H1 (cell line): ENCODE measurements at regions not wholly inside any gene's neighbourhood (a gene's known extent, or its start where the extent isn't known, plus 50 kb on each side); places are given as distances from the start of the nearest gene placed in this dataset.

Source experiments
- CTCF ChIA-PET: fragments of 300-600 bp; sonication (Branson Sonifier 250); formaldehyde crosslinking; loops from one replicate; lab custom pipeline; 2021; ENCODE audit not compliant: partially characterized antibody; lab: Charles Lee
- POLR2A ChIA-PET: fragments of 300-600 bp; sonication (Branson Sonifier 250); formaldehyde crosslinking; loops from one replicate; lab custom pipeline; 2021; ENCODE audit warnings: inconsistent platforms; ENCODE audit not compliant: partially characterized antibody; lab: Charles Lee
- DNase-seq, 2 experiments: peaks; one replicate each; pipeline versions ENCODE4 v3.0.0 to v3.0.0-alpha.2; 2010 to 2022; ENCODE audit warnings: low spot score in 2 of 2, low read depth in 1 of 2, mixed read lengths in 1 of 2
- FAIRE-seq: peaks from 2 replicates; lab custom pipeline; 2011; peaks lifted over from hg19 to GRCh38; lab: Jason Lieb, UNC
- H2AFZ ChIP-seq: 2 replicates; pipeline ENCODE4 v1.8.1; 2012; ENCODE audit warnings: low read length, inconsistent platforms
- H2AK5ac ChIP-seq: 2 replicates; pipeline ENCODE4 v1.6.1; 2013; ENCODE audit warnings: low read depth, low read length
- H2BK120ac ChIP-seq: replicated peaks from 2 replicates; pipeline ENCODE3; 2013; ENCODE audit warnings: low read depth, low read length, inconsistent platforms
- H2BK12ac ChIP-seq: 2 replicates; pipeline ENCODE4 v1.6.1; 2013; ENCODE audit warnings: low read depth, low read length
- H2BK15ac ChIP-seq: 2 replicates; pipeline ENCODE4 v1.6.1; 2013; ENCODE audit warnings: low read length
- H2BK20ac ChIP-seq: 2 replicates; pipeline ENCODE4 v1.6.1; 2013; ENCODE audit warnings: low read length
- H2BK5ac ChIP-seq: 2 replicates; pipeline ENCODE4 v1.6.1; 2013; ENCODE audit warnings: low read depth, low read length
- H3K14ac ChIP-seq: 2 replicates; pipeline ENCODE4 v1.6.1; 2013; ENCODE audit warnings: inconsistent platforms; ENCODE audit not compliant: insufficient read length
- H3K18ac ChIP-seq: 2 replicates; pipeline ENCODE4 v1.6.1; 2013; ENCODE audit warnings: low read length; ENCODE audit errors: extremely low read depth
- H3K23ac ChIP-seq: 2 replicates; pipeline ENCODE4 v1.6.1; 2013; ENCODE audit warnings: inconsistent platforms; ENCODE audit not compliant: insufficient read length
- H3K23me2 ChIP-seq: 2 replicates; pipeline ENCODE4 v1.6.1; 2013; ENCODE audit warnings: low read depth, low read length
- H3K27ac ChIP-seq: 2 replicates; pipeline ENCODE4 v1.6.1; 2011; ENCODE audit warnings: low read depth, low read length, inconsistent platforms
- H3K27me3 ChIP-seq, 4 experiments: replicated peaks in 1 of 4; 1 replicate in 1 of 4; 2 replicates in 3 of 4; pipeline versions ENCODE4 v1.6.1 to v1.8.1; 2011 to 2013; ENCODE audit warnings: low read length in 3 of 4, mild to moderate bottlenecking in 3 of 4, inconsistent platforms in 2 of 4, mixed read lengths in 2 of 4, moderate library complexity in 1 of 4; ENCODE audit not compliant: control insufficient read depth in 3 of 4, insufficient read depth in 3 of 4; ENCODE audit errors: extremely low read depth in 1 of 4
- H3K36me3 ChIP-seq, 4 experiments: 2 replicates each; pipeline versions ENCODE4 v1.6.1 to v1.8.1; 2011 to 2013; ENCODE audit warnings: mild to moderate bottlenecking in 4 of 4, low read length in 3 of 4, moderate library complexity in 2 of 4, control low read depth in 1 of 4, inconsistent platforms in 1 of 4; ENCODE audit not compliant: insufficient read depth in 4 of 4, control insufficient read depth in 2 of 4
- H3K4ac ChIP-seq: replicated peaks from 2 replicates; pipeline ENCODE3; 2013; ENCODE audit warnings: low read length, low read depth, mixed read lengths, inconsistent platforms; ENCODE audit not compliant: insufficient read length
- H3K4me1 ChIP-seq, 4 experiments: replicated peaks in 1 of 4; 1 replicate in 1 of 4; 2 replicates in 3 of 4; pipeline versions ENCODE4 v1.6.1 to v1.8.1; 2011 to 2013; ENCODE audit warnings: low read length in 3 of 4, inconsistent platforms in 2 of 4, mixed read lengths in 1 of 4; ENCODE audit not compliant: insufficient read depth in 4 of 4, control insufficient read depth in 3 of 4
- H3K4me2 ChIP-seq, 2 experiments: 2 replicates each; pipeline versions ENCODE4 v1.6.1 to v1.8.1; 2011 to 2013; ENCODE audit warnings: low read depth in 2 of 2, low read length in 2 of 2, control low read depth in 1 of 2, inconsistent platforms in 1 of 2, mild to moderate bottlenecking in 1 of 2; ENCODE audit not compliant: insufficient read depth in 1 of 2
- H3K4me3 ChIP-seq, 4 experiments: fragments of 200-600, 300-600 bp in 1 of 4; sonication (generic), shearing (Covaris generic), sonication (Bioruptor Twin) in 1 of 4; 2 replicates each; pipeline versions ENCODE4 v1.5.1 to v1.8.1; 2011 to 2016; ENCODE audit warnings: low read length in 4 of 4, low read depth in 3 of 4, control low read depth in 2 of 4, inconsistent platforms in 2 of 4, mild to moderate bottlenecking in 2 of 4, mixed read lengths in 1 of 4, moderate library complexity in 1 of 4; ENCODE audit not compliant: insufficient read depth in 2 of 4; ENCODE audit errors: extremely low read depth in 1 of 4
- H3K56ac ChIP-seq: replicated peaks from 2 replicates; pipeline ENCODE3; 2013; ENCODE audit warnings: low read depth, mild to moderate bottlenecking, mixed read lengths, low read length, inconsistent platforms; ENCODE audit not compliant: insufficient read length
- H3K79me1 ChIP-seq: 2 replicates; pipeline ENCODE4 v1.6.1; 2013; ENCODE audit warnings: low read depth, low read length, control low read depth
- H3K79me2 ChIP-seq, 2 experiments: 2 replicates each; pipeline versions ENCODE4 v1.6.1 to v1.8.1; 2012 to 2013; ENCODE audit warnings: low read length in 2 of 2, mild to moderate bottlenecking in 2 of 2, inconsistent platforms in 1 of 2; ENCODE audit not compliant: insufficient read depth in 2 of 2, control insufficient read depth in 1 of 2
- H3K9ac ChIP-seq, 4 experiments: replicated peaks in 1 of 4; 1 replicate in 1 of 4; 2 replicates in 3 of 4; pipeline versions ENCODE4 v1.6.1 to v1.8.1; 2011 to 2013; ENCODE audit warnings: low read depth in 3 of 4, low read length in 3 of 4, control low read depth in 2 of 4, mild to moderate bottlenecking in 2 of 4, moderate library complexity in 2 of 4, inconsistent platforms in 1 of 4; ENCODE audit errors: extremely low read depth in 1 of 4
- H3K9me3 ChIP-seq, 2 experiments: 2 replicates each; pipeline versions ENCODE4 v1.6.1 to v1.8.1; 2012 to 2013; ENCODE audit warnings: mild to moderate bottlenecking in 2 of 2, moderate library complexity in 2 of 2, control low read depth in 1 of 2, inconsistent platforms in 1 of 2, low read depth in 1 of 2, low read length in 1 of 2, mixed read lengths in 1 of 2; ENCODE audit not compliant: insufficient read depth in 2 of 2
- H4K20me1 ChIP-seq, 2 experiments: replicated peaks in 1 of 2; 2 replicates each; pipeline versions ENCODE3 to v1.8.1; 2011 to 2013; ENCODE audit warnings: inconsistent platforms in 2 of 2, low read length in 2 of 2, mild to moderate bottlenecking in 1 of 2; ENCODE audit not compliant: insufficient read depth in 2 of 2, control insufficient read depth in 1 of 2
- H4K5ac ChIP-seq: 2 replicates; pipeline ENCODE4 v1.6.1; 2013; ENCODE audit warnings: low read length, low read depth, mixed read lengths, inconsistent platforms; ENCODE audit not compliant: insufficient read length
- H4K8ac ChIP-seq: 2 replicates; pipeline ENCODE4 v1.8.0; 2013; ENCODE audit warnings: mild to moderate bottlenecking, moderate library complexity, low read length, inconsistent platforms; ENCODE audit not compliant: insufficient read depth; ENCODE audit errors: extremely low read depth
- H4K91ac ChIP-seq: replicated peaks from 2 replicates; pipeline ENCODE3; 2013; ENCODE audit warnings: low read length, mixed read lengths, inconsistent platforms; ENCODE audit not compliant: insufficient read length
- ATF2 ChIP-seq: IDR thresholded peaks from 2 replicates; pipeline ENCODE4 v1.6.1; 2012; ENCODE audit warnings: low read length, inconsistent platforms
- BRCA1 ChIP-seq: IDR thresholded peaks from 2 replicates; pipeline ENCODE4 v1.6.1; 2012; ENCODE audit warnings: low read depth, low read length, improper control_type of control experiment
- EGR1 ChIP-seq: IDR thresholded peaks from 2 replicates; pipeline ENCODE4 v1.6.1; 2011; ENCODE audit warnings: low read depth, low read length, borderline replicate concordance
- MAFK ChIP-seq: IDR thresholded peaks from 2 replicates; pipeline ENCODE4 v1.6.1; 2012; ENCODE audit warnings: low read depth, mild to moderate bottlenecking, improper control_type of control experiment, low read length
- POLR2A ChIP-seq, 2 experiments: IDR thresholded peaks; 1 replicate in 1 of 2; 2 replicates in 1 of 2; pipeline ENCODE4 v1.6.1; 2011; ENCODE audit warnings: low read depth in 2 of 2, low read length in 2 of 2, mild to moderate bottlenecking in 2 of 2; ENCODE audit errors: control extremely low read depth in 1 of 2
- RNF2 ChIP-seq: fragments of 200-900, 300-1000 bp; sonication (generic); IDR thresholded peaks from 2 replicates; pipeline ENCODE4 v1.7.1; 2016; ENCODE audit warnings: borderline replicate concordance, low read depth, mild to moderate bottlenecking, antibody characterized with exemption, low read length; ENCODE audit not compliant: poor library complexity, severe bottlenecking; ENCODE audit errors: missing control alignments
- SIX5 ChIP-seq: IDR thresholded peaks from 2 replicates; pipeline ENCODE4 v1.6.1; 2011; ENCODE audit warnings: mild to moderate bottlenecking, low read depth, low read length
- SP1 ChIP-seq: IDR thresholded peaks from 2 replicates; pipeline ENCODE4 v1.6.1; 2011; ENCODE audit warnings: low read depth, low read length
- TEAD4 ChIP-seq: IDR thresholded peaks from 2 replicates; pipeline ENCODE4 v1.6.1; 2012; ENCODE audit warnings: low read depth, low read length, inconsistent platforms, mixed read lengths
- YY1 ChIP-seq: IDR thresholded peaks from 2 replicates; pipeline ENCODE4 v1.6.1; 2011; ENCODE audit warnings: low read depth, mild to moderate bottlenecking, low read length
- WGBS, 2 experiments: shearing (Covaris generic) in 1 of 2; methylation state at CpG; one replicate each; pipeline versions ENCODE4 v1.1.6 to v1.1.7; 2013 to 2015; ENCODE audit warnings: low lambda C conversion rate in 2 of 2, mixed read lengths in 2 of 2, inconsistent platforms in 1 of 2, low coverage in 1 of 2, missing lambda C conversion rate in 1 of 2; ENCODE audit not compliant: insufficient replicate concordance in 2 of 2, insufficient coverage in 1 of 2, insufficient read length in 1 of 2; ENCODE audit errors: extremely low coverage in 1 of 2, missing lambda C conversion rate in 1 of 2; 5-methylcytosine and 5-hydroxymethylcytosine counted together

- H3K4me2 ChIP-seq, result no peak overlapping the region
- H2BK20ac ChIP-seq, result no peak overlapping the region
- H2BK15ac ChIP-seq, result no peak overlapping the region
- no peak overlapping the region for H3K4ac ChIP-seq
- H3K27ac ChIP-seq, result no peak overlapping the region
- no peak overlapping the region for H2AFZ ChIP-seq
- no peak overlapping the region for H2BK12ac ChIP-seq
- no peak overlapping the region for H3K4me3 ChIP-seq
- no peak overlapping the region for H3K18ac ChIP-seq
- no peaks in the 10 kb centered on the region for H3K27me3 ChIP-seq
- no peak overlapping the region for H4K8ac ChIP-seq
- no peak overlapping the region for H3K9ac ChIP-seq
- no peaks in the 10 kb centered on the region for H3K36me3 ChIP-seq
- H3K9me3 ChIP-seq, result no peaks in the 10 kb centered on the region
- no peak overlapping the region for H3K56ac ChIP-seq
- no peak overlapping the region for H3K23ac ChIP-seq
- no peaks in the 10 kb centered on the region for H3K23me2 ChIP-seq
- no peaks in the 10 kb centered on the region for H3K4me1 ChIP-seq
- H3K79me2 ChIP-seq, result no peaks in the 10 kb centered on the region
- H2BK5ac ChIP-seq, result no peak overlapping the region
- WGBS, 2 experiments, result 85% methylated on average over 1 of the region's 1 CpG; no CpG with 5 or more reads in 1 of the 2 experiments
- no peaks in the 10 kb centered on the region for H3K79me1 ChIP-seq
- H2BK120ac ChIP-seq, result no peak overlapping the region
- no peak overlapping the region for H2AK5ac ChIP-seq
- TF ChIP-seq EGR1, result no peak
- no peak for TF ChIP-seq TEAD4
- no peak for TF ChIP-seq BRCA1
- no peak for TF ChIP-seq MAFK
- no peak for TF ChIP-seq RNF2
- TF ChIP-seq SIX5, result no peak
- no peak for TF ChIP-seq YY1
- no peak for TF ChIP-seq ATF2
- TF ChIP-seq SP1, result no peak
- no peak for TF ChIP-seq POLR2A (IDR thresholded peaks at IDR 0.05; ENCODE audit: control extremely low read depth in 1 of 2, low read depth in 2 of 2, low read length in 2 of 2)
- no peak overlapping the region for H3K14ac ChIP-seq
- no peak overlapping the region for H4K91ac ChIP-seq
- ChIA-PET CTCF (no interaction called here), POLR2A (no interaction called here)
- H4K20me1 ChIP-seq, result no peaks in the 10 kb centered on the region
- DNase-seq (no peak), FAIRE-seq (no peak)
- H4K5ac ChIP-seq, result no peak overlapping the region
Observed at GRCh38 chr2:212814941-212815340, 276.3 kb upstream of the ERBB4 start.
